Endothelial cell of umbilical vein (primary cell): ENCODE measurements at regions not wholly inside any gene's neighbourhood (a gene's known extent, or its start where the extent isn't known, plus 50 kb on each side); places are given as distances from the start of the nearest gene placed in this dataset.

Experiments
- EZH2 ChIP-seq: IDR thresholded peaks from 2 replicates; pipeline ENCODE4 v1.6.1; 2012; ENCODE audit warnings: borderline replicate concordance, low read depth, mild to moderate bottlenecking, moderate library complexity, low read length, inconsistent platforms; ENCODE audit not compliant: severe bottlenecking
- FOS ChIP-seq: IDR thresholded peaks from 2 replicates; pipeline ENCODE4 v1.6.1; 2011; ENCODE audit warnings: mild to moderate bottlenecking, low read length, moderate library complexity, borderline replicate concordance; ENCODE audit not compliant: insufficient read depth
- JUN ChIP-seq: IDR thresholded peaks from 2 replicates; pipeline ENCODE4 v1.6.1; 2011; ENCODE audit warnings: borderline replicate concordance, low read depth; ENCODE audit not compliant: insufficient read length, insufficient read depth
- MYC ChIP-seq: IDR thresholded peaks from one replicate; pipeline ENCODE4 v1.6.1; 2011; ENCODE audit warnings: mild to moderate bottlenecking, low read depth, low read length
- POLR2A ChIP-seq: IDR thresholded peaks from 2 replicates; pipeline ENCODE4 v1.6.1; 2012; ENCODE audit warnings: low read depth, mild to moderate bottlenecking, control low read depth, low read length
- POLR2AphosphoS5 ChIP-seq: IDR thresholded peaks from 2 replicates; pipeline ENCODE4 v1.6.1; 2012; ENCODE audit warnings: low read depth, mild to moderate bottlenecking, control low read depth, low read length, moderate library complexity; ENCODE audit not compliant: insufficient read depth
- TF ChIP-seq, protein P1 (sequence below), 2 donors: IDR thresholded peaks; 1 replicate in 1 of 2; 2 replicates in 1 of 2; pipeline ENCODE4 v1.5.1; 2011; ENCODE audit warnings: low read length in 2 of 2, mild to moderate bottlenecking in 2 of 2, moderate library complexity in 2 of 2, control low read depth in 1 of 2, inconsistent platforms in 1 of 2, low read depth in 1 of 2; ENCODE audit not compliant: insufficient read depth in 1 of 2; ENCODE audit errors: extremely low read depth in 1 of 2
- TF ChIP-seq, protein P2 (sequence below): IDR thresholded peaks from 2 replicates; pipeline ENCODE4 v1.6.1; 2011; ENCODE audit not compliant: insufficient read depth, insufficient read length

DNA sequence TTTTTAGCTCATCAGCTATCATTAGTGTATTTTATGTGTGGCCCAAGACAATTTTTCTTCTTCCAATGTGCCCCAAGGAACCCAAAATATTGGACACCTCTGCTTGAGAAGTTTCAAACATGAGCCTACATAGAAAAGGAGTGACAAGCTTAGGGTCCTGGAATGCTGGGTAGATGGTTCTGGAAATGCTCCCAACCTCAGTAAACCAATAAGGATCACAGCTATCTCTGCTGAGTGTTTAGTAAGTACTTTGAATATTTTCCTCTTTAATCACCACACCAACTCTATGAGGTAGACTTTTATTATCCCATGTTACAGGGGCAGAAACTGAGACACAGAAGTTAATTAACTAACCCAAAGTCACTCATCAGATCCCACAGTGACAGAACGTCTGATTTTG lies 164.9 kb upstream of the KLF3 start:
- TF ChIP-seq POLR2AphosphoS5 = no peak
- no peak for TF ChIP-seq POLR2A
- TF ChIP-seq, protein P1, sequence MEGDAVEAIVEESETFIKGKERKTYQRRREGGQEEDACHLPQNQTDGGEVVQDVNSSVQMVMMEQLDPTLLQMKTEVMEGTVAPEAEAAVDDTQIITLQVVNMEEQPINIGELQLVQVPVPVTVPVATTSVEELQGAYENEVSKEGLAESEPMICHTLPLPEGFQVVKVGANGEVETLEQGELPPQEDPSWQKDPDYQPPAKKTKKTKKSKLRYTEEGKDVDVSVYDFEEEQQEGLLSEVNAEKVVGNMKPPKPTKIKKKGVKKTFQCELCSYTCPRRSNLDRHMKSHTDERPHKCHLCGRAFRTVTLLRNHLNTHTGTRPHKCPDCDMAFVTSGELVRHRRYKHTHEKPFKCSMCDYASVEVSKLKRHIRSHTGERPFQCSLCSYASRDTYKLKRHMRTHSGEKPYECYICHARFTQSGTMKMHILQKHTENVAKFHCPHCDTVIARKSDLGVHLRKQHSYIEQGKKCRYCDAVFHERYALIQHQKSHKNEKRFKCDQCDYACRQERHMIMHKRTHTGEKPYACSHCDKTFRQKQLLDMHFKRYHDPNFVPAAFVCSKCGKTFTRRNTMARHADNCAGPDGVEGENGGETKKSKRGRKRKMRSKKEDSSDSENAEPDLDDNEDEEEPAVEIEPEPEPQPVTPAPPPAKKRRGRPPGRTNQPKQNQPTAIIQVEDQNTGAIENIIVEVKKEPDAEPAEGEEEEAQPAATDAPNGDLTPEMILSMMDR (IDR thresholded peaks at IDR 0.05; ENCODE audit: extremely low read depth in 1 of 2, insufficient read depth in 1 of 2, low read depth in 1 of 2, low read length in 2 of 2) = no peak
- TF ChIP-seq EZH2 = no peak
- TF ChIP-seq JUN = no peak
- TF ChIP-seq, protein P2, sequence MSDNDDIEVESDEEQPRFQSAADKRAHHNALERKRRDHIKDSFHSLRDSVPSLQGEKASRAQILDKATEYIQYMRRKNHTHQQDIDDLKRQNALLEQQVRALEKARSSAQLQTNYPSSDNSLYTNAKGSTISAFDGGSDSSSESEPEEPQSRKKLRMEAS = no peak
- no peak for TF ChIP-seq FOS
- TF ChIP-seq MYC = no peak
